ENCODE measurements at regions not wholly inside any gene's neighbourhood (a gene's known extent, or its start where the extent isn't known, plus 50 kb on each side); places are given as distances from the start of the nearest gene placed in this dataset.

DNA sequence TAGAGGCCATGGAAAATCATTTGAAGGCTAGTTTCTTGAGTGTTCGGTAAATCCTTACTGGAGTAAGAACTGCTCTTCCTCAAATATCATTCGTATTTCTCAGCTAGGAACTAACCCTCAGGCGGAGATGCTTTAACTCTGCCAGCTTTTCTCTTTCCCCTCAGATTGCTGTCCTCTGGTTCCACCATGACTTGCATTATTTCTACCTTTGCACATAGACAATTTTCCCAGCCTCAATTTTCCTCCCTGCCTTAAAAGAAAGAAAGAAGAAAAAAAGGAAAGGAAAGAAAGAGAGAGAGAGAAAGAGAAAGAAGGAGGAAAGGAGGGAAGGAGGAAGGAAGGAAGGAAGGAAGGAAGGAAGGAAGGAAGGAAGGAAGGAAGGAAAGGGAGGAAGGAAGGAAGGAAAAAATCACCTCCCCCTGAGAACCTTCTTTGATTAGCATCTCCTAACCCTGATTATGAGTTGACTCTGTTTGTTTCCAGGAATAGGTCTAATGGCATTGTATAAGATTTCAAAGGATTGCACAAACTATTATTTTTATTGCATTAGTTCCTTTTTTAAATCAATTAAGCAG is 123.3 kb upstream of the FAM204A start:
- TF ChIP-seq, protein P1, sequence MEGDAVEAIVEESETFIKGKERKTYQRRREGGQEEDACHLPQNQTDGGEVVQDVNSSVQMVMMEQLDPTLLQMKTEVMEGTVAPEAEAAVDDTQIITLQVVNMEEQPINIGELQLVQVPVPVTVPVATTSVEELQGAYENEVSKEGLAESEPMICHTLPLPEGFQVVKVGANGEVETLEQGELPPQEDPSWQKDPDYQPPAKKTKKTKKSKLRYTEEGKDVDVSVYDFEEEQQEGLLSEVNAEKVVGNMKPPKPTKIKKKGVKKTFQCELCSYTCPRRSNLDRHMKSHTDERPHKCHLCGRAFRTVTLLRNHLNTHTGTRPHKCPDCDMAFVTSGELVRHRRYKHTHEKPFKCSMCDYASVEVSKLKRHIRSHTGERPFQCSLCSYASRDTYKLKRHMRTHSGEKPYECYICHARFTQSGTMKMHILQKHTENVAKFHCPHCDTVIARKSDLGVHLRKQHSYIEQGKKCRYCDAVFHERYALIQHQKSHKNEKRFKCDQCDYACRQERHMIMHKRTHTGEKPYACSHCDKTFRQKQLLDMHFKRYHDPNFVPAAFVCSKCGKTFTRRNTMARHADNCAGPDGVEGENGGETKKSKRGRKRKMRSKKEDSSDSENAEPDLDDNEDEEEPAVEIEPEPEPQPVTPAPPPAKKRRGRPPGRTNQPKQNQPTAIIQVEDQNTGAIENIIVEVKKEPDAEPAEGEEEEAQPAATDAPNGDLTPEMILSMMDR (IDR thresholded peaks at IDR 0.05; ENCODE audit: insufficient read depth, low read length, poor library complexity, severe bottlenecking), result no peak
- H3K36me3 ChIP-seq (ENCODE audit: control insufficient read depth, insufficient read depth, low read length), result no peaks in the 10 kb centered on the region

DNA sequence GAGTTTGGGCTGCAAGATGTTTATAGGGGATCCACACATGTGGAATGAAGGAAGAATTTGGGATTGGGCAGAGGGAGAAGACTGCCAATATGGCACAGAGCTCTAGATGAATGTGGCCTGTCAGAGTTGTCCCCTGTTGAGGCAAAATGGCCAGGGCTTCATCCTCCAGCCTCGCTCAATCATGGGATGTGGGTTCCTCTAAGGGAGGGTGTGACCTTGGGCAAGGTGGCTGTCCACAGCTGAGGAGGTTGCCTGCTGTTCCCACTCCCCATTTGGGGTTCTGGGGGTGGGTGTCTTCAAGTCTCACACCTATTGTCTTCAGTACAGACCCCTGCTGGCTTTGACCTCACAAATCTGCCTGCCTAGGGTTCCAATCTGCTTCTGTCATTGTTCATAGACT is 121.6 kb upstream of the FAM204A start:
- Histone ChIP-seq H3K27me3 (replicated peaks; ENCODE audit: control insufficient read depth, insufficient read depth, low read length) (no peaks in the 10 kb centered on the region), H3K36me3 (ENCODE audit: control insufficient read depth, insufficient read depth, low read length) (no peaks in the 10 kb centered on the region), H3K4me3 (replicated peaks; ENCODE audit: low read depth, low read length) (no peak overlapping the region)
- no peak for DNase-seq (ENCODE audit: extremely low read depth, insufficient read length)
- TF ChIP-seq, protein P1 (IDR thresholded peaks at IDR 0.05; ENCODE audit: insufficient read depth, low read length, poor library complexity, severe bottlenecking), result no peak

More for the DNA sequence above, 123.3 kb upstream of the FAM204A start:
- Histone ChIP-seq H3K27me3 (replicated peaks; ENCODE audit: control insufficient read depth, insufficient read depth, low read length) (no peaks in the 10 kb centered on the region), H3K4me3 (replicated peaks; ENCODE audit: low read depth, low read length) (no peak overlapping the region)
- DNase-seq (ENCODE audit: extremely low read depth, insufficient read length), result no peak

DNA sequence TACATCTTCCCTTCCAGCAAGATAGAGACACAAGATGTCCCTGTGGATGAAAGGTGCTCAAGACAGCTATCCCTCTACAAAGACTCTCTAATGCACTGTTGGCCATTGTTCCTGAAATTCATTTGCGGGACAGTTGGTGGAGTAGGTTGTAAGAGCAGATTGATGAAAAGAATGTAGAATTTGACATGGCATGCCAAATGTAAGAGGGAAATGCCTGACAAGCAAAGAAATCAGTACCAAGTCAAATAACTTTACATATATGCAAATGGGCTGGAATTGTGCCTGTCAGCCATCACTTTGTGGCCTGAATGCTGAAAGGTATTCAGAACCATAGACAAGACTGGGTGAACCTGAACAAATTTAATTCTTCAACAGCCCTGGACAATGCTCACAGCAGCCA is 120.3 kb upstream of the FAM204A start:
- H3K36me3 ChIP-seq (ENCODE audit: control insufficient read depth, insufficient read depth, low read length), result no peaks in the 10 kb centered on the region
- TF ChIP-seq, protein P1 (IDR thresholded peaks at IDR 0.05; ENCODE audit: insufficient read depth, low read length, poor library complexity, severe bottlenecking), result no peak
- no peak for DNase-seq (ENCODE audit: extremely low read depth, insufficient read length)
- no peak overlapping the region for H3K4me3 ChIP-seq (replicated peaks; ENCODE audit: low read depth, low read length)
- H3K27me3 ChIP-seq (replicated peaks; ENCODE audit: control insufficient read depth, insufficient read depth, low read length), result no peaks in the 10 kb centered on the region

DNA sequence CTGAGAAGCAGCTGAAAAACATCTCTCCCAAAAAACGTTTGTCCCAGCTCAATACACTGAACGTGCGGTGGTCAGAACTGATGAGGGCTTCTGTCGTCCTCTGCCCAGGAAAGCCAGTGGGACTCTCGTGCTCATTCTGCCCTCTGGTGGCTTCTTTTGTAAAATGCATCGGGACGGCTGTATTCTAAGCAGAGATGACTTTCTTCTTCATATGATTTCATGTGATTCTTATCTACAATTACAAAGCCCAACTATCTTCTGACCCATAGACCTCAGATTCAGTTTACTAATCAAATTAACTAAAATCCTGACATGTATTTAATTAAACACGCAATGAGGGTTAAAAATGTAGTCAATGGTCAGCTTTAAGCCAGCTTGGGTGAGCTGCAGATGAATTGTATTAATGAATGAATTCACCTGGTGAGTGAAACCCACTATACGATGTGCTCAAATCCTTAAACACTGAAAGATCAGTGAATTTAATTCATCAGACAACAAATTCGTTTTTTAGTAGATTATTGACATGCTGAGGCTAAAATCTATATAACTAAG is 117.6 kb upstream of the FAM204A start:
- Histone ChIP-seq H3K4me3 (replicated peaks; ENCODE audit: low read depth, low read length) (no peak overlapping the region), H3K27me3 (replicated peaks; ENCODE audit: control insufficient read depth, insufficient read depth, low read length) (no peaks in the 10 kb centered on the region), H3K36me3 (ENCODE audit: control insufficient read depth, insufficient read depth, low read length) (no peaks in the 10 kb centered on the region)
- TF ChIP-seq, protein P1 (IDR thresholded peaks at IDR 0.05; ENCODE audit: insufficient read depth, low read length, poor library complexity, severe bottlenecking), result peak; percentile 81
- DNase-seq (ENCODE audit: extremely low read depth, insufficient read length), result no peak

DNA sequence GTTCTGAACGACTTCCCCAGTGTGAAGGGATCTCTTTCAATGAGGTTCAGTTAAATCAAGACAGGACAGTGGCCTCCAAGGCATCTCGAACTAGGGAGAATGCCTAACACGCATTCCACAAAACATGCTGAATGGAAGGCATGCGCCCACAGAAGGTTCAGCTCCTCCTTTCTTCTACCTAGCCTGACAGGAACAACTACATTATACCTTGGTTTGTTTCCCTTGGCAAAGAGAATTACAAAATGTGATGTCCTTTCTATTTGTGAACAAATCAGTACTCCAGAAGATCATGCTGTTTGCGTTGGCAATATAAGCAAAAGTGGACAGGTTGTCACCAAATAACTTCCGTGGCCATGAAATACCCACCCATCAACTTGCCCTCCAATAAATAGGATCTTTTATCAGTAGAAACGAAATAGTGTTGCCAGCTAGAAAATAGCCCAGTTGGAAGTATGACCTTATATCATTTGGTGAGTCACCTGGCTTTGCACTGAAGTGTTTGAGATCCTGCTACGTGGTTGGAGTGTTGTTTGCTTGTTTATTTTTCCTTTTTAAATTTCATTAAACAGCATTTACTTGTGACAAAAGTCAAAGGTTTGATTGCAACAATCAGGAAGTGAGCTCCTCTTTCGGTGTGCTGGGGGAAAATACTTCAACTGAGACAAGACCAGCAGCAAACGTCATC is 117.0 kb upstream of the FAM204A start:
- H3K4me3 ChIP-seq (replicated peaks; ENCODE audit: low read depth, low read length), result no peak overlapping the region
- no peaks in the 10 kb centered on the region for H3K36me3 ChIP-seq (ENCODE audit: control insufficient read depth, insufficient read depth, low read length)
- no peak for DNase-seq (ENCODE audit: extremely low read depth, insufficient read length)
- TF ChIP-seq, protein P1 (IDR thresholded peaks at IDR 0.05; ENCODE audit: insufficient read depth, low read length, poor library complexity, severe bottlenecking), result no peak
- no peaks in the 10 kb centered on the region for H3K27me3 ChIP-seq (replicated peaks; ENCODE audit: control insufficient read depth, insufficient read depth, low read length)
